HG03460 (cell line): ENCODE measurements at regions not wholly inside any gene's neighbourhood (a gene's known extent, or its start where the extent isn't known, plus 50 kb on each side); places are given as distances from the start of the nearest gene placed in this dataset.

Experiments
- ATAC-seq: cut with Tn5 transposase; IDR thresholded peaks from one replicate; pipeline ENCODE4 v1.9.1; 2021; ENCODE audit not compliant: unreplicated experiment

DNA sequence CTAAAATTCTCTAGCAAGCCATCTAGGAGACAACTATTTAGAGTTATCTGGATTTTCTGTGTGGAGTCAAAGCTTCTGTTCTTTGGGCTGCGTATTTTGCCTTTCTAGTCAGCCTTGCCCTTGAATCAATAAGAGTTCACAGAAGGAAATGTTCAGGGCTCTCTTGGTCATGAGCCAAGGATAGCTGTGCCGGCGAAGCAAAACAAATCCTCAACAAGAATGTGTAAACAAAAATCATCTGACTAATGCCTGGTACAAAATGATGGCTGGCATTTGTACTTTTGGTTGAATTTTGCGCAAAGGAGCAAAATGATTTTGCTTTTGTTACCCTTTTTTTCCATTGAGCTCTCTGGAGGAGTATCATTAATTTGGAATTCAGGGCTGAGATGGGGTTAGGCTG lies 171.1 kb downstream of the DACT1 start:
- ATAC-seq: no peak

GRCh38 chr14:58809520-58809919 lies 171.8 kb downstream of the DACT1 start:
- no peak for ATAC-seq

- ATAC-seq: peak; percentile 85
Observed at GRCh38 chr14:58812050-58812910, 174.5 kb downstream of the DACT1 start.

- no peak for ATAC-seq
Observed at GRCh38 chr14:58813745-58814144, 176.0 kb downstream of the DACT1 start.

- ATAC-seq: no peak
Observed at GRCh38 chr14:58814466-58814865, 176.7 kb downstream of the DACT1 start.

GRCh38 chr14:58815161-58815701 lies 177.5 kb downstream of the DACT1 start:
- no peak for ATAC-seq

GRCh38 chr14:58815794-58816193 lies 178.0 kb downstream of the DACT1 start:
- no peak for ATAC-seq

GRCh38 chr14:58816416-58817115 lies 178.8 kb downstream of the DACT1 start:
- ATAC-seq: no peak

GRCh38 chr14:58817846-58818245 lies 180.1 kb downstream of the DACT1 start:
- no peak for ATAC-seq

GRCh38 chr14:58820032-58820431 lies 182.3 kb downstream of the DACT1 start:
- no peak for ATAC-seq

GRCh38 chr14:58821421-58821820 lies 183.7 kb downstream of the DACT1 start:
- no peak for ATAC-seq

DNA sequence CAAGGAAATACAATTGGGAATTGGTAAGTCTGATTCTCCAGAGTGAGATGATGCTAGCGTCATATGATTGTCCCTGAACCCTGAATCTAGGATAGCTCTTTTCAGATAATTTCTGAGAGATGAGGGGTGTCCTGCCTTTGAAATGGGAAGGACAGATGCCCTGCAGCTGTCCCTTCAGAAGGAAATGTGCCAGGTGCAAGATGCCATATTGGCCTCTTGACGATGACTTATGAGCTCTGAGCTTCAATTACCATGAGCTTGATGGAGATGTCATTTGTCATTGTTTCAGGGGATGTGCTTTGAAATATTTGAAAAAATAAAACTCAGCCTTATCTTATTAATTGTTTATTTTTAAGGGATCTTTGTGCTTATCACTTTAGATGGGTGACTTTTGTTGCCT lies 185.1 kb downstream of the DACT1 start:
- ATAC-seq: no peak

DNA sequence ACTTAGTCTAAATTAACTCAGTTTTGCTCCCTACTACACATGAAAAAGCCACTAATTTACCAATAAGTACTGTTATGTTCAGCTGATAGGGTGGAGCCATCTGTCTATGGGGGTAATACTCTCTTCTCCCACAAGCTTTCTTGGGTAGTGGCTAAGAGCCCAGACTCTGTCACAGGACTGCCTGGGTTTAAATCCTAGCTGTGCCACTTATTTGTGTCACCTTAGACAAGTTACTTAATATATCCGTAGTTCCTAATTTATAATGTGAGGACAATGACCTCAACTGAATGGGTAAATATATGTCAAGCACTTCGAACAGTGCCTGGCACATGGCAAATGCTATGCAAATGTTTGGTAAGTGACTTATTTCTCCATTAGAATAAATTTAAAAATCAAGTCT lies 185.6 kb downstream of the DACT1 start:
- ATAC-seq: no peak

GRCh38 chr14:58824106-58824505 lies 186.3 kb downstream of the DACT1 start:
- no peak for ATAC-seq

DNA sequence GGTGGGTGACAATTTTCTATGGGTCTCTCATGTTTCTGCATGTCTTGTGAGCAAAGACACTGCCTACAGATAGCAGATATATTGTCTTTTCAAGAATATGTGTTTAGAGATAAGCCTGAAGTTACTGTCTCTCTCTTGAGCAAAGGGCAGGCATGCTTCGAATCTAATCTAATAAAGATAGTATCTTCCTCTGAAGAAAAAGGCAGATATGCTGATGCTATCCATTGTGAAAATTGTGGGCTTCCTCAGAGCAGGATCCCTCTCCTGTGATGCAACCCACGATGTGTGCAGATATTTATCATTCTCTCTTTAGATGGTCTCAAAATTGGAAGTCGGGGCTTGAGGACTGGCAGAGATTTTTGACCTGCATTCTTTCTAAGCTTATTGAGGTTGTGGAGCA lies 187.0 kb downstream of the DACT1 start:
- ATAC-seq: no peak

DNA sequence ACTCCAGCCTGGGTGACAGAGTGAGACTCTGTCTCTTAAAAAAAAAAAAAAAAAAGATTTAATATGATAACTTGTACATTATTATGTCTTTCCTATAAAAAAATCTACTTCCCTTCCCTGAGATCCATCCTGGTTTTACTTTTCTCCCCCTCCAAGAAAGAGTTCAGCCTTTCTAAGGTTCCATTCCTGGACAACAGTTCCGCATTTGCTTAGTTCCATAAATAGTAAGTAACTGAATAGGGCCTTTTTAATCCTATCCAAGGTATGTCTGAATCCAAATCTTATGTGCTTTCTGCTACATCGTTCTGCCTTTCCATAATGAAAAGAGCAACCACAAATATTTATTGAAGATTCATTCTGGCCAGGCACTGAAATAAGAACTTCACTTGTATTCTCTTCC lies 187.8 kb downstream of the DACT1 start:
- ATAC-seq: no peak

- no peak for ATAC-seq
Observed at GRCh38 chr14:58826845-58827686, 189.3 kb downstream of the DACT1 start.

DNA sequence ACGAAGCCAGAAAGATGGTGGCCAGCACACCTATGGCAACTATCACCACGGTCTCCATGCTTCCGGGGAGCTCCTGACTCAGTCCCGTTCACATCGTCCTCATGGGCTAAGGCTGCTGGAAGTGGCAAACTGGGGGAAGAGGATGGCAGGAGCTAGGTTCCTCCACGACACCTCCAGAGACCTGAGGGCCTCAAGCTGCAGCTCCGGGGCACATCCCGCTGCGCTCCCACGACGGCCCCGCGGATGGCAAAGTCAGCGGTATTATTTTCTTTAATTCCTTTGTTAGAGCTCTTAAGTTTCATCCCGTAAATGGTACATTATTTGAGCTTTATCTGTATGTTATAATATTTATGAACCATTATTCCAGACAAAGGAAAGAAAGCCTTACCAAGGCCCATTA lies 190.5 kb downstream of the DACT1 start:
- ATAC-seq: no peak

DNA sequence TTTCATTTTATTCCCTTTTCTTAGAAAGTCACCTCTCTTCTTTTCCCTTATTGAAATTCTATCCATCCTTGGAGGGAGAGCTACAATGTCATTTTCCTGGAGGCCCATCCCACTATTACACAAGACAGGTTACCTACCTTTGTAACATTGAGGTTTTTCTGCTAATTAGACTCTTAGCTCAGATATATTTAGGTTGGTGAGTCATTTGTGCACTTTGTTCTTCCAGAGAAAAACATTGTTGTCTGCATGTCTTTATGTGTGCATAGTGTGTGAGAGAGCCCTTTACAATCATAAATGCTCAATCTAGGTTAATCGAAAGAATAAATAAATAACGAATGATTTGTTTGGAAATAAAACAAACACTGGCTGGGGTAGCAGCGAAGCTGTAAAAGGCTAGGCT lies 191.8 kb downstream of the DACT1 start:
- ATAC-seq: no peak

GRCh38 chr14:58830121-58830520 lies 192.4 kb downstream of the DACT1 start:
- no peak for ATAC-seq

DNA sequence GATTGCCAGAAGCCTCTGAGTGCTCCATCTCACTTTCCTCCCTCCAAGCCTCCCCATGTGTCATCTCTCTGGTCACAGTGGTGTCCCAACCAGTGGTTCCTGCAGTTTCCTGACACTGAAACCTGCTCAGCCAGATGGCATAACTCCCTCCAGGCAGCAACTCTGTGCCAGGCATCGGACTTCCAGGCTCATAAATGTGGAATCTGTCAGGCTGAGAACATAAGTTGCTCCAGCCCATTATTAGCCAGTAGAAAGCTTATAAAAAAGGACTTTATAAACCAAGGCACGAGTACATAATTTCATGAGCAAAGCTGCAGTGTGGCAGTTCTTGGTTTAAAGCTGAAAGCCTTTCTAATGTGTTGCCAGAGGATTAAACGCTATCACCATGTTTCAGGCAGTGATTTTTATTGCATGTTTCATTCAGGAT lies 194.3 kb downstream of the DACT1 start:
- ATAC-seq: no peak
